Gastroesophageal sphincter (tissue), 3 donors: ENCODE measurements at regions not wholly inside any gene's neighbourhood (a gene's known extent, or its start where the extent isn't known, plus 50 kb on each side); places are given as distances from the start of the nearest gene placed in this dataset.

Experiments
- CTCF ChIP-seq, 4 experiments: fragments of 200-600 bp in 2 of 4; fragments of 450-650 bp in 2 of 4; sonication (generic) in 1 of 4; IDR thresholded peaks; one replicate each; pipeline ENCODE4 v1.5.1; 2017 to 2019; ENCODE audit warnings: antibody characterized with exemption in 4 of 4, mild to moderate bottlenecking in 2 of 4, moderate library complexity in 2 of 4
- EP300 ChIP-seq: sonication (generic); formaldehyde crosslinking; IDR thresholded peaks from one replicate; pipeline ENCODE4 v1.6.1; 2017; ENCODE audit warnings: antibody characterized with exemption, mild to moderate bottlenecking
- POLR2A ChIP-seq, 2 donors: fragments of 450-650 bp; IDR thresholded peaks; one replicate each; pipeline ENCODE4 v1.6.1; 2017; ENCODE audit warnings: antibody characterized with exemption in 2 of 2, mild to moderate bottlenecking in 2 of 2, moderate library complexity in 1 of 2

GRCh38 chr13:72435251-72435650 lies 292.2 kb downstream of the MZT1 start:
- TF ChIP-seq CTCF (IDR thresholded peaks at IDR 0.05), result no peak
- TF ChIP-seq POLR2A (IDR thresholded peaks at IDR 0.05), result no peak
- no peak for TF ChIP-seq EP300
